Upper lobe of right lung (tissue), 1 donor: ENCODE measurements at regions not wholly inside any gene's neighbourhood (a gene's known extent, or its start where the extent isn't known, plus 50 kb on each side); places are given as distances from the start of the nearest gene placed in this dataset.

Experiments
- ATAC-seq: fragments of 200-7000 bp; cut with Tn5 transposase; one replicate; pipeline ENCODE4 v1.9.1; 2020; ENCODE audit warnings: mild to moderate bottlenecking, moderate library complexity
- DNase-seq: peaks from one replicate; pipeline ENCODE4 v3.0.0-alpha.2; 2020
- H3K27ac ChIP-seq: fragments of 200-600 bp; one replicate; pipeline ENCODE4 v1.8.0; 2022
- H3K27me3 ChIP-seq: fragments of 200-600 bp; one replicate; pipeline ENCODE4 v1.8.0; 2022; ENCODE audit warnings: mild to moderate bottlenecking
- H3K36me3 ChIP-seq: fragments of 200-600 bp; one replicate; pipeline ENCODE4 v1.8.0; 2022
- H3K4me1 ChIP-seq: fragments of 200-600 bp; one replicate; pipeline ENCODE4 v1.8.0; 2022
- H3K4me3 ChIP-seq: fragments of 200-600 bp; one replicate; pipeline ENCODE4 v1.8.0; 2022; ENCODE audit warnings: mild to moderate bottlenecking
- H3K9me3 ChIP-seq: fragments of 200-600 bp; one replicate; pipeline ENCODE4 v1.8.0; 2022
- intact Hi-C: fragments of 100-400 bp; cut with DNase I; formaldehyde crosslinking; loops from one replicate; pipeline ENCODE4 v1.11.0; 2022
- TF ChIP-seq, protein P1 (sequence below): fragments of 200-600 bp; IDR thresholded peaks from one replicate; pipeline ENCODE4 v1.8.0; 2022; ENCODE audit warnings: antibody characterized with exemption
- donor health status: DM: no; HTN: yes; CAD: no; lungs with severe emphysema.

DNA sequence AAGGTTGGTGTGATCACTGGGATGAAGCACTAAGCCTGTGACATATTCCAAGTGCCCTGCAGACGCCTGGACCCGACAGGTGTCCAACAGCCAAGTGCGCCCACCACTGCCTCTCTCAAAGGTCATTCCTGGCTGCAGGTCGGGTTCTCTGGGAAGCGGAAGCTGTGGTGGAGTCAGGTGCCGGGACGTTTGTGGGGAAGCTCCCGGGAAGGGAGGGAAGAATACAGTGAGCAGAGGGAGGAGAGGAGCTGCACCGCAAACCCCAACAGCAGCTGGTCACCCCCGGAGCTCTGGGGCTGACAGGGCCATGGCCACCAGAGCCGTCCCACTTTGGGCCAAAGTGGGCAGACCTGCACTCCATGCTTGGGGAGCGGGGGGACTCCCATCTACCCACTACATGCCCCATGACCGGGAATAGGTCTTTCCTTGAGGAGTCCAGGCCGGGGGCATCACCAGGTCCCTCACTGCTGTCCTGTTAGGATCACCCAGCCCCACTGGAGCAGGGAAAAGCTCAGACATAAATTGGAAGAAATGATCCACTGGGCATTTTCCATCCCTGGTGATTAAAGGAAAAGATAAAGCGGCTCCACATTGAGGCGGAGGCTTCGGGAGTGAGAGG is 84.5 kb upstream of the PPP2R2D start:
- intact Hi-C loops, result no loop called here
- DNase-seq (no peak), ATAC-seq (no peak)
- Histone ChIP-seq H3K36me3 (no peaks in the 10 kb centered on the region), H3K9me3 (no peaks in the 10 kb centered on the region), H3K27me3 (peaks cover 5% of the 10 kb centered on the region), H3K27ac (no peak overlapping the region), H3K4me3 (no peak overlapping the region), H3K4me1 (no peaks in the 10 kb centered on the region)
- TF ChIP-seq, protein P1, sequence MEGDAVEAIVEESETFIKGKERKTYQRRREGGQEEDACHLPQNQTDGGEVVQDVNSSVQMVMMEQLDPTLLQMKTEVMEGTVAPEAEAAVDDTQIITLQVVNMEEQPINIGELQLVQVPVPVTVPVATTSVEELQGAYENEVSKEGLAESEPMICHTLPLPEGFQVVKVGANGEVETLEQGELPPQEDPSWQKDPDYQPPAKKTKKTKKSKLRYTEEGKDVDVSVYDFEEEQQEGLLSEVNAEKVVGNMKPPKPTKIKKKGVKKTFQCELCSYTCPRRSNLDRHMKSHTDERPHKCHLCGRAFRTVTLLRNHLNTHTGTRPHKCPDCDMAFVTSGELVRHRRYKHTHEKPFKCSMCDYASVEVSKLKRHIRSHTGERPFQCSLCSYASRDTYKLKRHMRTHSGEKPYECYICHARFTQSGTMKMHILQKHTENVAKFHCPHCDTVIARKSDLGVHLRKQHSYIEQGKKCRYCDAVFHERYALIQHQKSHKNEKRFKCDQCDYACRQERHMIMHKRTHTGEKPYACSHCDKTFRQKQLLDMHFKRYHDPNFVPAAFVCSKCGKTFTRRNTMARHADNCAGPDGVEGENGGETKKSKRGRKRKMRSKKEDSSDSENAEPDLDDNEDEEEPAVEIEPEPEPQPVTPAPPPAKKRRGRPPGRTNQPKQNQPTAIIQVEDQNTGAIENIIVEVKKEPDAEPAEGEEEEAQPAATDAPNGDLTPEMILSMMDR, result no peak

DNA sequence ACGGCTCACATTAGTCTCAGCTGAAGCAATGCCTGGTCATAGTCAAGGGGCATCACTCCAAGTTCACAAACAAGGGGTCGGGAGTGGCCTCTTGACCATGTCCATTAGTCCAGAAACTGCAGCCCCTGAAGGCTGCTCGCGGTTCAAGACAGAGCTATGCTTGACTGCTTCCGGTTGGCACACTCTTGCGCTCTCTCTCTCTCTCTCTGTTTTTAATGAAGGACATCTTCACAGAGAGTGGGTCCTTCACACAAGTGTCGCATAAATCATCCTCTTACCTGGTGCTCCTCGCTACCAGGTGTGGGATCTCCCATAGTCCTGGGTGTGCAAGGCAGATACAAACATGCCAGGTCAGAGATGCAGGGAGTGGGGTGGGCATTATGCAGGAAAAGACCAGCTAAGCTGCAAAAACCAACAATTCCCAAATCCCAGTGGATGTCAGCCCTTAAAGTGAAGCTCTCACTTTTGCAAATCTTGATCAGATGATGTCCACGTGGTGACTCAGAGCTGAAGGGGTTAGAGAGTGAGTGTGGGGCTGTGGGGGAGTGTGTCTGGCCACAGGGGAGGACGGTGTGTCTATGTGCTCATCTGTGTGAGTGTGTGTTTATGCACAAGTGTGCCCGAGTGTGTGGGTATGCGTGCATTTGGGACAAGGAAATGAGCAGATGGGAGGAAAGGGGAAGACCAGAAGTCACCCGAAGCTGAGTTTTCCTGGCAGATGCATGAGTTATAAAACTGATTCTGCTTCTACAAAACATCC is 83.7 kb upstream of the PPP2R2D start:
- TF ChIP-seq, protein P1, result no peak
- ATAC-seq (no peak), DNase-seq (no peak)
- Histone ChIP-seq H3K27ac (no peak overlapping the region), H3K27me3 (peaks cover 5% of the 10 kb centered on the region), H3K9me3 (no peaks in the 10 kb centered on the region), H3K4me1 (no peaks in the 10 kb centered on the region), H3K4me3 (no peak overlapping the region), H3K36me3 (no peaks in the 10 kb centered on the region)
- intact Hi-C loops, result no loop called here

DNA sequence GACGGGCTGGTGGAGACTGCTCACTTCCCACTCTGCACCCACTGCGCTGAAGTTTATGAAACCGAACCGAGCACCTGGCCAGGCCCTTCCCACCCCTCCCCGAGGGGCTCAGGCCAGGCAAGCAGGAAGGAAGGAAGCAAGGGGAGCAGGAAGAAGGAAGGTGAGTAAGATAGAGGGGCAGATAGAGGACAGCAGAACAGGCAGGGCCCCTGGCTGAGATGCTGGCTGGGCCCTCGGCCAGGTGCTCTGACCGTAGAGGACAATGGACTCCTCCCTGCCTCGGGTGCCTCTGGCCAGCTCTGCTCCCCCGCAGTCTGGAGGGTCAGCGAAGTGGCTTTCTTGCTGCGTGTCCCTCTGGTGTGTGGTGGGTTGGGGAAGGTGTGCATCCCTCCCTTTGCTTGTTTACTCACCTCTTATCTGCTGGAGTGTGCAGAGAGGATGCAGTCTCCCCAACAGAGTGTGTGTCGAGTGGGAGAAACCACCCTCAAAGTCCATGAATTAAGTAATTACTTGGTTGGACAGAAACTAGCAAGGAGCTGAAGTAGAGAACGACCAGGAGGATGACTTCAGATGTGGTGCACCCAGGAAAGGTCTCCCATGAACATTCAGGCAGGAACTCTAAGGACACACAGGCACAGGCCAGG is 82.8 kb upstream of the PPP2R2D start:
- Histone ChIP-seq H3K27ac (no peak overlapping the region), H3K36me3 (no peaks in the 10 kb centered on the region), H3K4me1 (no peaks in the 10 kb centered on the region), H3K4me3 (no peak overlapping the region), H3K9me3 (no peaks in the 10 kb centered on the region), H3K27me3 (peaks cover 5% of the 10 kb centered on the region)
- ATAC-seq, result no peak
- intact Hi-C loops, result no loop called here
- DNase-seq, result no peak
- TF ChIP-seq, protein P1, result no peak

DNA sequence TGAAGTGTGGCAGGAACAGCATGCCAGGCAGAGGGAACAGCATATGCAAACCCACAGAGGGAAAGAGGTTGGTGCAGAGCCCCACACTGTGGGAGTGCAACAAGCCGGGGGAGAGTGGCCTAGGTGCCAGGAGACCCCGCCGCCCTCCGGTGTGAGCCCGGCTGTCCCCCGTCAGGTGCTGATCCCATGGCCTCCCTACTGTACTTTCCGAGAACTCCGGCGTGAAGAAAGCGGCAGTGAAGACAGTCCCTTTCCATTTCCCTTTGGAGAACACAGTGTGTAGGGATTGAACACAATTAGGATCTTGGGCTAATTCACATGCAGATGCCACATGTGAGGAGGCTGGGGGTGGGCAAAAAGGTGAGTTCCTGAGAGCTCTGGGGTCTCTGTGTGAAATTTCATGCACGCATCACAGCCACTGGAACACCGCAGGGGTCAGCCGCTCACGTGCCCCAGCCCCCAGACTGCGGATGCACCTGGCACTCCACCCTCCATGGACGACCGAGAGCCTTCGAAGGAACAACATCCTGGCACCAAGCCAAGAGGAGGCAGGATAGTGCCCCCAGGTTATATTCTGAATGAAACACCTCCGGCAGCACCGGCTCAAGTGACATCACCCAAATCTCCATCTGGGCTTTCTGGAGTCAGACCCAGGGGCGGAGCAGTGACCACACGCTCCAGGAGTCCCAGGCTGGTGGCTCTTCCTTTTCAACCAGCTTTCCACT is 82.1 kb upstream of the PPP2R2D start:
- Histone ChIP-seq H3K27ac (no peak overlapping the region), H3K4me3 (no peak overlapping the region), H3K36me3 (no peaks in the 10 kb centered on the region), H3K4me1 (no peaks in the 10 kb centered on the region), H3K27me3 (peaks cover 5% of the 10 kb centered on the region), H3K9me3 (no peaks in the 10 kb centered on the region)
- DNase-seq (no peak), ATAC-seq (no peak)
- intact Hi-C loops, result no loop called here
- TF ChIP-seq, protein P1, result no peak

DNA sequence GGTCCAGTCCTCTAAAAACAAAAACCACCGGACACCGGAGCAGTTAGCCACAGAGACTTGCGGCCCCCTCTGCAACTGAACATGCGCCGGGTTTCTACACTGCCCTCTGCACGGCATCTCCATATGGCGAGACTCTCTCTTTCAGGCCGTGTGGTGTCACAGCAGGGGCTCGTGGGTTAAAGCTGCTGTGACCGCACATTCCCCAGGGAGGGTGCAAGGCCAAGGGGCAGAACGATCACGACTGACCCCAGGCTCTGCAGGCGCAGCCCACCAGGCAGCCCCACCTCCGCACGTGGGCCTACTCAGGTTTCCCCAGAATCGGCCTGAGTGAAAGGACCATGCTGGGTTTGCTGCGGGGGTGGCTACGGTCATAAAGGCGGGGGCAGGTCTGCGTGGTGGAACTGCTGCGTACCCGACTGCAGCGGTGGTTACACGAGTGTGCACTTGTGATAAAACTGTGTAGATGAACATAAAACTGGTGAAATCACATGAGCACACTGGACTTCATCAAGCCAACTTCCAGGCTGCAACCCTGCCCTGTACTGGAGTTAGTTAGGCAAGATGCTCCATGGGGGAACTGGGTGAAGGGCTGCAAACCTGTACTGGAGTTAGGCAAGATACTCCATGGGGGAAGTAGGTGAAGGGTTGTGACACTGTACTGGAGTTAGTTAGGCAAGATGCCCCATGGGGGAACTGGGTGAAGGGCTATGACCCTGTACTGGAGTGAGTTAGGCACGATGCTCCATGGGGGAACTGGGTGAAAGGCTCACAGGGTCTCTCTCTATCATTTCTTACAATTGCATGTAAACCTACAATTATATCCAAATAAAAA is 81.4 kb upstream of the PPP2R2D start:
- TF ChIP-seq, protein P1, result no peak
- peaks cover 9% of the 10 kb centered on the region for H3K27me3 ChIP-seq
- H3K4me1 ChIP-seq, result no peaks in the 10 kb centered on the region
- H3K9me3 ChIP-seq, result no peaks in the 10 kb centered on the region
- H3K4me3 ChIP-seq, result no peak overlapping the region
- ATAC-seq (peak; percentile 23), DNase-seq (peak; percentile 40)
- intact Hi-C loops, result no loop called here
- no peaks in the 10 kb centered on the region for H3K36me3 ChIP-seq
- no peak overlapping the region for H3K27ac ChIP-seq
